ENCODE measurements at regions not wholly inside any gene's neighbourhood (a gene's known extent, or its start where the extent isn't known, plus 50 kb on each side); places are given as distances from the start of the nearest gene placed in this dataset.

- TF ChIP-seq CTCF (IDR thresholded peaks at IDR 0.05 in 2 of 3, conservative IDR thresholded peaks at IDR 0.05 in 1 of 3; ENCODE audit: insufficient read depth in 2 of 3, low read depth in 1 of 3, low read length in 3 of 3) (no peak), POLR3A (IDR thresholded peaks at IDR 0.05; ENCODE audit: borderline replicate concordance, extremely low read depth, insufficient read depth, insufficient read length) (no peak), RAD21 (CRISPR knock-in tag; conservative IDR thresholded peaks at IDR 0.05 in 1 of 2, IDR thresholded peaks at IDR 0.05 in 1 of 2) (no peak), ARHGAP35 (IDR thresholded peaks at IDR 0.05; ENCODE audit: partially characterized antibody) (no peak), ZNF512 (tag; IDR thresholded peaks at IDR 0.05) (no peak), ZNF263 (CRISPR knock-in tag; IDR thresholded peaks at IDR 0.05; ENCODE audit: borderline replicate concordance) (no peak), ZKSCAN1 (IDR thresholded peaks at IDR 0.05; ENCODE audit: low read depth, low read length) (no peak), KDM2B (CRISPR knock-in tag; IDR thresholded peaks at IDR 0.05) (no peak), NR4A1 (CRISPR knock-in tag; IDR thresholded peaks at IDR 0.05) (no peak), NR4A1 (tag; IDR thresholded peaks at IDR 0.05) (no peak), CHD2 (IDR thresholded peaks at IDR 0.05; ENCODE audit: low read depth, low read length) (no peak)
- TF ChIP-seq, protein P1, sequence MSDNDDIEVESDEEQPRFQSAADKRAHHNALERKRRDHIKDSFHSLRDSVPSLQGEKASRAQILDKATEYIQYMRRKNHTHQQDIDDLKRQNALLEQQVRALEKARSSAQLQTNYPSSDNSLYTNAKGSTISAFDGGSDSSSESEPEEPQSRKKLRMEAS (CRISPR knock-in tag; IDR thresholded peaks at IDR 0.05), result no peak
Measured at GRCh38 chr11:33551051-33551450, 149.6 kb downstream of the C11orf91 start.

All from K562 (cell line).